Smooth muscle cell (in vitro differentiated cells): ENCODE measurements at regions not wholly inside any gene's neighbourhood (a gene's known extent, or its start where the extent isn't known, plus 50 kb on each side); places are given as distances from the start of the nearest gene placed in this dataset.

Experiments used
- DNase-seq: peaks from one replicate; lab custom pipeline; 2025; ENCODE audit not compliant: unreplicated experiment; lab: John Stamatoyannopoulos, UW
- H2AFZ ChIP-seq: fragments of 200-600 bp; sonication (generic); 2 replicates; pipeline ENCODE4 v1.6.0; 2016; ENCODE audit warnings: antibody characterized with exemption, low read depth, mild to moderate bottlenecking
- H3F3A ChIP-seq: fragments of 200-600 bp; sonication (generic); 2 replicates; pipeline ENCODE4 v1.6.0; 2017; ENCODE audit warnings: antibody characterized with exemption, low read depth
- H3K27ac ChIP-seq: fragments of 200-600 bp; sonication (generic); 2 replicates; pipeline ENCODE4 v1.5.1; 2016; ENCODE audit warnings: low read depth, mild to moderate bottlenecking
- H3K27me3 ChIP-seq: fragments of 200-600 bp; sonication (generic); 2 replicates; pipeline ENCODE4 v1.6.1; 2016; ENCODE audit warnings: low read depth, mild to moderate bottlenecking
- H3K36me3 ChIP-seq: fragments of 200-600 bp; sonication (generic); 2 replicates; pipeline ENCODE4 v1.5.1; 2016; ENCODE audit warnings: low read depth
- H3K4me1 ChIP-seq: fragments of 200-600 bp; sonication (generic); 2 replicates; pipeline ENCODE4 v1.5.1; 2016; ENCODE audit warnings: low read depth
- H3K4me2 ChIP-seq: fragments of 200-600 bp; sonication (generic); 2 replicates; pipeline ENCODE4 v1.6.0; 2016; ENCODE audit warnings: mild to moderate bottlenecking
- H3K4me3 ChIP-seq: fragments of 200-600 bp; sonication (generic); 2 replicates; pipeline ENCODE4 v1.5.1; 2016; ENCODE audit warnings: mild to moderate bottlenecking
- H3K79me2 ChIP-seq: fragments of 200-600 bp; sonication (generic); 2 replicates; pipeline ENCODE4 v1.6.0; 2016; ENCODE audit warnings: low read depth, mild to moderate bottlenecking
- H3K9ac ChIP-seq: fragments of 200-600 bp; sonication (generic); 2 replicates; pipeline ENCODE4 v1.6.0; 2016; ENCODE audit warnings: low read depth
- H3K9me3 ChIP-seq: fragments of 200-600 bp; sonication (generic); replicated peaks from 2 replicates; pipeline ENCODE4 v1.5.1; 2016; ENCODE audit warnings: low read depth
- H4K20me1 ChIP-seq: fragments of 200-600 bp; sonication (generic); 2 replicates; pipeline ENCODE4 v1.6.0; 2016; ENCODE audit warnings: low read depth
- CTCF ChIP-seq: fragments of 200-600 bp; sonication (generic); IDR thresholded peaks from 2 replicates; pipeline ENCODE4 v1.5.1; 2017; ENCODE audit warnings: borderline replicate concordance, mild to moderate bottlenecking, antibody characterized with exemption; ENCODE audit not compliant: insufficient read depth, poor library complexity, severe bottlenecking
- WGBS: methylation state at CpG from one replicate; pipeline ENCODE4 v1.1.7; 2016; ENCODE audit warnings: low lambda C conversion rate; 5-methylcytosine and 5-hydroxymethylcytosine counted together

- TF ChIP-seq CTCF = no peak
- Histone ChIP-seq H3K36me3 (no peaks in the 10 kb centered on the region), H3K27me3 (no peaks in the 10 kb centered on the region), H3K4me2 (no peak overlapping the region), H3K9me3 (no peaks in the 10 kb centered on the region), H3K9ac (no peak overlapping the region), H3K4me1 (peaks cover 21% of the 10 kb centered on the region), H3K79me2 (no peaks in the 10 kb centered on the region), H3K4me3 (no peak overlapping the region), H3K27ac (no peak overlapping the region), H2AFZ (no peak overlapping the region), H3F3A (peaks cover 5% of the 10 kb centered on the region), H4K20me1 (no peaks in the 10 kb centered on the region)
- no peak for DNase-seq
- 41% methylated on average over 2 of the region's 2 CpGs for whole genome bisulfite sequencing
Measured at GRCh38 chr5:73336366-73336765, 112.2 kb downstream of the FOXD1 start.

- Histone ChIP-seq H3K9me3 (no peaks in the 10 kb centered on the region), H3K27ac (no peak overlapping the region), H2AFZ (no peak overlapping the region), H3F3A (peaks cover 5% of the 10 kb centered on the region), H3K36me3 (no peaks in the 10 kb centered on the region), H3K4me1 (peaks cover 21% of the 10 kb centered on the region), H3K4me3 (no peak overlapping the region), H3K27me3 (no peaks in the 10 kb centered on the region), H3K79me2 (no peaks in the 10 kb centered on the region), H3K9ac (no peak overlapping the region), H4K20me1 (no peaks in the 10 kb centered on the region), H3K4me2 (no peak overlapping the region)
- no peak for DNase-seq
- WGBS = 90% methylated on average over 3 of the region's 3 CpGs
- TF ChIP-seq CTCF = no peak
Measured at GRCh38 chr5:73333944-73334703, 114.5 kb downstream of the FOXD1 start.

GRCh38 chr5:73330613-73331012 lies 118.0 kb downstream of the FOXD1 start:
- Histone ChIP-seq H3K9me3 (no peaks in the 10 kb centered on the region), H3K36me3 (no peaks in the 10 kb centered on the region), H3K4me2 (no peak overlapping the region), H3K27ac (no peak overlapping the region), H3K27me3 (no peaks in the 10 kb centered on the region), H2AFZ (no peak overlapping the region), H3K4me1 (no peaks in the 10 kb centered on the region), H3K4me3 (no peak overlapping the region), H3F3A (no peaks in the 10 kb centered on the region), H3K9ac (no peak overlapping the region), H3K79me2 (no peaks in the 10 kb centered on the region), H4K20me1 (no peaks in the 10 kb centered on the region)
- DNase-seq = no peak
- 89% methylated on average over 1 of the region's 1 CpG for WGBS
- no peak for TF ChIP-seq CTCF

GRCh38 chr5:73328640-73329039 lies 119.9 kb downstream of the FOXD1 start:
- no peak overlapping the region for H2AFZ ChIP-seq
- no peak for DNase-seq
- H3K4me3 ChIP-seq = no peak overlapping the region
- H3K36me3 ChIP-seq = no peaks in the 10 kb centered on the region
- H3K79me2 ChIP-seq = no peaks in the 10 kb centered on the region
- no peaks in the 10 kb centered on the region for H3K9me3 ChIP-seq
- H3K27ac ChIP-seq = peak overlapping the region; percentile 70
- WGBS = 96% methylated on average over 1 of the region's 1 CpG
- H3K27me3 ChIP-seq = no peaks in the 10 kb centered on the region
- no peak overlapping the region for H3K9ac ChIP-seq
- no peaks in the 10 kb centered on the region for H3F3A ChIP-seq
- H4K20me1 ChIP-seq = no peaks in the 10 kb centered on the region
- H3K4me2 ChIP-seq = no peak overlapping the region
- TF ChIP-seq CTCF = no peak
- no peaks in the 10 kb centered on the region for H3K4me1 ChIP-seq
